ENCODE measurements at regions not wholly inside any gene's neighbourhood (a gene's known extent, or its start where the extent isn't known, plus 50 kb on each side); places are given as distances from the start of the nearest gene placed in this dataset.
"Not testable (repeated sequence)": the region's sequence is repeated elsewhere in the genome, so short reads cannot be mapped to it uniquely, and the experiment has no call there.

DNA sequence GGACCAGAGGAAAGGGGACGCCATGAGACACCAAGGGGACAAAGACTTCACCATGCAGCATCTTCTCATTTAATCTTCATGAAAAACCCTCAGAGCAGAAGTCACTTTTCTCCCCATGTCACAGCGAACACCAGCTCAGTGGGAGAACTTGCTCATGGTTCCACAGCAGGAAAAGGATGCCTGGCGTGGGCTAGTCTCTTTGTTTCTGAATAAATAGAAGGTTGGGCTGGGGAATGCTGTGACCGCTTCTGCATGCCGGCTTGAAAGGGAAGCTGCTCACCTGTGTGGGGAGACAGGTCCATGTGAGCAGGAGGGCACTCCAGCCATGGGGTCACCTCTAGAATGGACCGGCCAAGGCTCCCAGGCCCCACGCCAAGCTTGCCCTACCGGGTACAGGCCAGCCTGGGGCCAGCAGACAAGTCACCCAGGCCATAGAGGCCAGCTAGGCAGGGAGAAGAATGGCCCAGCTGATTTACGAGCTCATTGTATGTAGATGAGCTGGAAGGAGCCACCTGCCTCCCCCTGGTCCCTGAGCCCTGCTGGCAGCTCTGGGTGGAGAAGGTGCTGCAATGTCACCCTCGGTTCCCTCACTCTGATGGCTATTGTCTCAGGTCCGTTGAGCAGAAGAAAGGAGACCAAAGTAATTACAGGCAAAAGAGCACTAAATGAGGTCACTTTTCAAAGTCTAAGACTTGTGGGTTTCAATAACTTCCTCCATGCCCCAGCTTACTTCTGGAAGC, 82.0 kb upstream of the PDZD8 start:
- no peak overlapping the region for H3K9ac ChIP-seq (ENCODE audit: low read length)
- TF ChIP-seq, protein P1, sequence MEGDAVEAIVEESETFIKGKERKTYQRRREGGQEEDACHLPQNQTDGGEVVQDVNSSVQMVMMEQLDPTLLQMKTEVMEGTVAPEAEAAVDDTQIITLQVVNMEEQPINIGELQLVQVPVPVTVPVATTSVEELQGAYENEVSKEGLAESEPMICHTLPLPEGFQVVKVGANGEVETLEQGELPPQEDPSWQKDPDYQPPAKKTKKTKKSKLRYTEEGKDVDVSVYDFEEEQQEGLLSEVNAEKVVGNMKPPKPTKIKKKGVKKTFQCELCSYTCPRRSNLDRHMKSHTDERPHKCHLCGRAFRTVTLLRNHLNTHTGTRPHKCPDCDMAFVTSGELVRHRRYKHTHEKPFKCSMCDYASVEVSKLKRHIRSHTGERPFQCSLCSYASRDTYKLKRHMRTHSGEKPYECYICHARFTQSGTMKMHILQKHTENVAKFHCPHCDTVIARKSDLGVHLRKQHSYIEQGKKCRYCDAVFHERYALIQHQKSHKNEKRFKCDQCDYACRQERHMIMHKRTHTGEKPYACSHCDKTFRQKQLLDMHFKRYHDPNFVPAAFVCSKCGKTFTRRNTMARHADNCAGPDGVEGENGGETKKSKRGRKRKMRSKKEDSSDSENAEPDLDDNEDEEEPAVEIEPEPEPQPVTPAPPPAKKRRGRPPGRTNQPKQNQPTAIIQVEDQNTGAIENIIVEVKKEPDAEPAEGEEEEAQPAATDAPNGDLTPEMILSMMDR (IDR thresholded peaks at IDR 0.05; ENCODE audit: low read length): no peak
- TF ChIP-seq EZH2phosphoT487 (IDR thresholded peaks at IDR 0.05; ENCODE audit: low read length) (no peak), EZH2 (optimal IDR thresholded peaks at IDR 0.05; ENCODE audit: low read depth, low read length) (no peak)
- no peak for DNase-seq

DNA sequence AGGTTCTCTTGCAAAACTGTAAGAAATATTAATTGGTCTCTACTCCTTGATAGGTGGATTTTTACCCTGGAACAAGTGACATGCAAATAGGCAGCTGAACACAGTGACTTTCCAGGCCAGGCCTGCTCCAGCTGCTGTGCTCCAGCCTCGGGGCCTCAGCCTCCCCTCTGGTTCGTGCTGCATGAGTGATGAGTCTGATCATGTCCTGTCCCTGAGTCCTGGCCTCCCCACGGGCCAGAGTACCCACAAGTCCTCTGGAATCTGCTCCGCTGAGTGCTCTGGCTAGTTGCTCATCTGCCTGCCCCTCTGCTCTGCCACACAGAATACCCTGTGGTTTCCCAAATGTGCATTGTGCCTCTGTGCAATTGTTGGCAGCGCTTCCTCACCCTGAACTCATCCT, 80.1 kb upstream of the PDZD8 start:
- no peak overlapping the region for H3K9ac ChIP-seq (ENCODE audit: low read length)
- H3K27ac ChIP-seq (ENCODE audit: low read length): no peak overlapping the region
- no peaks in the 10 kb centered on the region for H3K79me2 ChIP-seq (ENCODE audit: low read length)
- no peaks in the 10 kb centered on the region for H3K36me3 ChIP-seq (replicated peaks; ENCODE audit: insufficient read depth, low read length)
- no peaks in the 10 kb centered on the region for H3K9me2 ChIP-seq (replicated peaks; ENCODE audit: insufficient read depth, low read length)
- no peak overlapping the region for H2AFZ ChIP-seq (ENCODE audit: low read length)
- H3F3A ChIP-seq (ENCODE audit: insufficient read depth, low read length): no peaks in the 10 kb centered on the region
- DNase-seq: no peak
- H3K4me3 ChIP-seq (ENCODE audit: low read length): no peak overlapping the region
- TF ChIP-seq EZH2 (optimal IDR thresholded peaks at IDR 0.05; ENCODE audit: low read depth, low read length): no peak
- TF ChIP-seq EZH2phosphoT487 (IDR thresholded peaks at IDR 0.05; ENCODE audit: low read length): no peak
- TF ChIP-seq, protein P1 (IDR thresholded peaks at IDR 0.05; ENCODE audit: low read length): no peak
- no peaks in the 10 kb centered on the region for H3K4me1 ChIP-seq (ENCODE audit: low read length)
- no peaks in the 10 kb centered on the region for H4K20me1 ChIP-seq (ENCODE audit: insufficient read depth, low read length)
- no peaks in the 10 kb centered on the region for H3K9me3 ChIP-seq (replicated peaks; ENCODE audit: insufficient read depth, low read length)
- H3K4me2 ChIP-seq (ENCODE audit: low read depth, low read length): no peak overlapping the region
- H3K27me3 ChIP-seq (replicated peaks; ENCODE audit: insufficient read depth, low read length): no peaks in the 10 kb centered on the region

More for the DNA sequence above, 82.0 kb upstream of the PDZD8 start:
- no peak overlapping the region for H3K4me3 ChIP-seq (ENCODE audit: low read length)
- H3K4me1 ChIP-seq (ENCODE audit: low read length): no peaks in the 10 kb centered on the region
- no peaks in the 10 kb centered on the region for H3F3A ChIP-seq (ENCODE audit: insufficient read depth, low read length)
- no peaks in the 10 kb centered on the region for H3K36me3 ChIP-seq (replicated peaks; ENCODE audit: insufficient read depth, low read length)
- no peaks in the 10 kb centered on the region for H3K9me3 ChIP-seq (replicated peaks; ENCODE audit: insufficient read depth, low read length)
- no peak overlapping the region for H3K27ac ChIP-seq (ENCODE audit: low read length)
- no peaks in the 10 kb centered on the region for H3K9me2 ChIP-seq (replicated peaks; ENCODE audit: insufficient read depth, low read length)
- H4K20me1 ChIP-seq (ENCODE audit: insufficient read depth, low read length): no peaks in the 10 kb centered on the region
- H3K79me2 ChIP-seq (ENCODE audit: low read length): no peaks in the 10 kb centered on the region
- no peaks in the 10 kb centered on the region for H3K27me3 ChIP-seq (replicated peaks; ENCODE audit: insufficient read depth, low read length)
- H3K4me2 ChIP-seq (ENCODE audit: low read depth, low read length): no peak overlapping the region
- no peak overlapping the region for H2AFZ ChIP-seq (ENCODE audit: low read length)

DNA sequence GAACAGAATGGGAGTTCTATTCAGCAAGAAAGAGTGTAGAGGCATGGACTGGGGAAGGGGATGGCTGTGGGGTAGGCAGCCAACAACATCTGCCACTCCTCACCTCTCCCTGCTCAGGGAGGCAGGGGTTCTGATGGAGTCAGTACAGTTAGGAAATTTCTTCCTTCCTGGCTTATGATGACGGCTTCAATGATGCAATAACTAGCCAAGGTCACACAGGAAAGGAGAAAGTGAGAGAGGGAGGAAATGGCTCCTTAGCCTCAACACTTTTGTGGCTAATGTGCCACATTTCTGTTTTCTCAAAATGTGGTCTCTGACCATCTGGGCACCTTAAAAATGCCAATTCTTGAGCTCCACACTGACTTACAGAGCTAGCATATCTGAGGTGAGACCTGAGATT, 79.3 kb upstream of the PDZD8 start:
- Histone ChIP-seq H3K9me3 (replicated peaks; ENCODE audit: insufficient read depth, low read length) (no peaks in the 10 kb centered on the region), H3K9ac (ENCODE audit: low read length) (no peak overlapping the region), H3K79me2 (ENCODE audit: low read length) (no peaks in the 10 kb centered on the region), H3F3A (ENCODE audit: insufficient read depth, low read length) (no peaks in the 10 kb centered on the region), H3K27me3 (replicated peaks; ENCODE audit: insufficient read depth, low read length) (no peaks in the 10 kb centered on the region), H3K9me2 (replicated peaks; ENCODE audit: insufficient read depth, low read length) (no peaks in the 10 kb centered on the region), H3K4me2 (ENCODE audit: low read depth, low read length) (no peak overlapping the region), H3K36me3 (replicated peaks; ENCODE audit: insufficient read depth, low read length) (no peaks in the 10 kb centered on the region), H3K4me3 (ENCODE audit: low read length) (no peak overlapping the region), H4K20me1 (ENCODE audit: insufficient read depth, low read length) (no peaks in the 10 kb centered on the region), H3K27ac (ENCODE audit: low read length) (no peak overlapping the region), H2AFZ (ENCODE audit: low read length) (no peak overlapping the region), H3K4me1 (ENCODE audit: low read length) (no peaks in the 10 kb centered on the region)
- TF ChIP-seq EZH2phosphoT487 (IDR thresholded peaks at IDR 0.05; ENCODE audit: low read length): no peak
- TF ChIP-seq, protein P1 (IDR thresholded peaks at IDR 0.05; ENCODE audit: low read length): no peak
- TF ChIP-seq EZH2 (optimal IDR thresholded peaks at IDR 0.05; ENCODE audit: low read depth, low read length): no peak
- no peak for DNase-seq

DNA sequence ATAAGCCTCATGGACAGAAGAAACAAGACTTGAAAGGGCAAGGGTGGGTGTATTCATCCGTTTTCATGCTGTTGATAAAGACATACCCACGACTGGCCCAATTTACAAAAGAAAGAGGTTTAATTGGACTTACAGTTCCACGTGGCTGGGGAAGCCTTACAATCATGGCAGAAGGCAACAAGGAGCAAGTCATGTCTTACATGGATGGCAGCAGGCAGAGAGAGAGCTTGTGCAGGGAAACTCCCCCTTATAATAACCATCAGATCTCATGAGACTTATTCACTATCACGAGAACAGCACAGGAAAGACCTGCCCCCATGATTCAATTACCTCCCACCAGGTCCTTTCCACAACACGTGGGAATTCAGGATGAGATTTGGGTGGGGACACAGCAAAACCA, 78.2 kb upstream of the PDZD8 start:
- not testable (repeated sequence) for H3K4me1 ChIP-seq (ENCODE audit: low read length); H3K9me3 ChIP-seq (replicated peaks; ENCODE audit: insufficient read depth, low read length); H3K9ac ChIP-seq (ENCODE audit: low read length); H3K27ac ChIP-seq (ENCODE audit: low read length); H2AFZ ChIP-seq (ENCODE audit: low read length); H3K36me3 ChIP-seq (replicated peaks; ENCODE audit: insufficient read depth, low read length); DNase-seq; H3K27me3 ChIP-seq (replicated peaks; ENCODE audit: insufficient read depth, low read length); H3K4me2 ChIP-seq (ENCODE audit: low read depth, low read length); H3F3A ChIP-seq (ENCODE audit: insufficient read depth, low read length); H4K20me1 ChIP-seq (ENCODE audit: insufficient read depth, low read length); H3K79me2 ChIP-seq (ENCODE audit: low read length); H3K4me3 ChIP-seq (ENCODE audit: low read length); H3K9me2 ChIP-seq (replicated peaks; ENCODE audit: insufficient read depth, low read length)

Data from MM.1S (cell line).